NCI-H1092 (cell line): ENCODE measurements at regions not wholly inside any gene's neighbourhood (a gene's known extent, or its start where the extent isn't known, plus 50 kb on each side); places are given as distances from the start of the nearest gene placed in this dataset.
A peak's percentile ranks its signal among the peaks of the same experiment; 100 is the strongest.

Experiments used
- DNase-seq: peaks from one replicate; lab custom pipeline; 2025; lab: John Stamatoyannopoulos, UW

DNA sequence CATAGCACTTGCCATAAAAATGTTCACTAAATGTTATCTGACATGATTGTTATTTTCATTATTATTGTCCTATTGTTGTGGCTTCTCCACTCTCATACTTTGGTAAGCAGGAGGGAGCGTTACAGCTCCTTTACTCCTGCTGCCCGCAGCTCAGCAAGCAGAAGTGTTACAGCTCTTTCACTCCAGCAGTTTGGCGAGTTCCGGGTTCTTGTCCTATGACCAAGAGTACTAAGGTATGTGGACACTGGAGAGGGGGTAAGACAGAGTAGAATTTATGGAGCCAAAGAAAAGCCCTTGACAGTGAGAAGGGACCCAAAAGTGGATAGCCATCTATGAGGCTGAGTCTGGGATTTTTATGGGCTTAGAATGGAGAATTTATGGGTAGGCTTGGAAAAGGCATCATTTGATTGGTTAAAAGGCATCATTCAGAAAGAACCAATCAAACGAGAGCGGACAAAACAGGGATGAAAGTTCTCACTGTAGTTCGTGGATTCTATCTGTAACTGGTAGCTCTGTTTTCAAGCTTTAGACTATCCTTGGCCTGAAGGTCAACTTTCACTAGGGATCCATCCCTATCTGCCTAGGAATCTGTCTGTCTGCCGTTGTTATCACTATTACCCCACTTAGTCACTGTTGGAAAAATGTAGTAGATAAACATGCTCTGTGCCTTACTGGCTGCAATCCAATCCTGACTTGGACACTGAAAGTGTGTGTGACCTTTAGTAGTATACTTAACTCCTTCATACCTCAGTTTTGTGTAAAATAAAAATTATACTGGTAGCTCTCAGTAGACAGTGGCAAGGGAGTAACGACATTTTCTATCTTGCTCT lies 545.6 kb upstream of the LCORL start:
- no peak for DNase-seq

DNA sequence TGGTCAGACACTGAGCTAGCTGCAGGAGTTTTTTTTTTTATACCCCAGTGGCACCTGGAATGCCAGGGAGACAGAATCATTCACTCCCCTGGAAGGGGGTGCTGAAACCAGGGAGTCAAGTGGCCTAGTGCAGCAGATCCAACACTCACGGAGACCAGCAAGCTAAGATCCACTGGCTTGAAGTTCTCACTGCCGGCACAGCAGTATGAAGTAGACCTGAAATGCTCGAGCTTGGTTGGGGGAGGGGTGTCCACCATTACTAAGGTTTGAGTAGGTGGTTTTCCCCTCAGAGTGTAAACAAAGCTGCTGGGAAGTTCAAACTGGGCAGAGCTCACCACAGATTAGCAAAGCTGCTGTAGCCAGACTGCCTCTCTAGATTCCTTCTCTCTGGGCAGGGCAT lies 537.9 kb upstream of the LCORL start:
- no peak for DNase-seq

DNA sequence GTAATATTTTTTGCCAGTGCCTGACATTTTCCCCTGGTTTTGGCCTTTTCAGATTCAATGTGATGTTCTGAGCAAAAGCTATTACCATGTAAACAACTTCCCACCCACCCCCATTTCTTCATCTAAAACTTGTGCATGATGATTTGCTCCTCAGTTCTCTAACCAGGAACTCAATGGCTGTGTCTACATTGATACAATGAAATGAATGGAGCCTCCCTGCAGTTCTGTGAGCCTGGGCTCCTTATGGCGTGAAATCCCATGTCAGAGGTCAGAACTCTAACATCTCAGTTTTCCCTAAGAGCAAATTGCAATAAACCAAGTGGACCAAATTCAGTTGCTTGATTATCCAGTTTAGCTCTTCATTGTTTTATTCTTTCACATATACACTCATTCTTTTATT lies 534.8 kb upstream of the LCORL start:
- DNase-seq: no peak

DNA sequence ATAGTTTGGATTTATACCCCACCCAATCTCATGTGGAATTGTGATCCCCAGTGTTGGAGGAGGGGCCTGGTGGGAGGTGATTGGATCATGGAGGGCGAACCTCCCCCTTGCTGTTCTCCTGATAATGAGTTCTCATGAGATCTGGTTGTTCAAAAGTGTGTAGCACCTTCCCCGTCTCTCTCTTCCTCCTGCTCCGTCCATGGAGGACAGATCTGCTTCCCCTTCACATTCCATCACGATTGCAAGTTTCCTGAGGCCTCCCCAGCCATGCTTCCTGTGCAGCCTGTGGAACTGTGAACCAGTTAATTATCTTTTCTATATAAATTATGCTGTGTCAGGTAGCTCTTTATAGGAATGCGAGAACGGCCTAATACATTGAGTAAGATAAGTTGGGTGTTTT lies 518.8 kb upstream of the LCORL start:
- no peak for DNase-seq

DNA sequence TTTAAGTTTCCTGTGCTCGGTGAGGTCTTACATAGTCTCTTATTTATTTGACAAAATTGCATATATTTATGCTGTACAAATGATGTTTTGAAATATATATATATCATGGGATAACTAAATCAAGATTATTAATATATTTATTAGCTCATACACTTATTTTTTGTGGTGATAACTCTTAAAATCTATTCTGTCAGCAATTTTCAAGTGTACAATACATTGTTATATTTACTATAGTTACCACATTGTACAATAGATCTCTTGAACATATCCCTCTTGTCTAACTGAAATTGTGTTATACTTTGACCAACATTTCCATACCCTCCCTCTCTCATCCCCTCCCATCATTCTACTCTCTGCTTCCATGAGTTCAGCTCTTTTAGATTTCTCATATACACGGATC lies 516.6 kb upstream of the LCORL start:
- DNase-seq: no peak

DNA sequence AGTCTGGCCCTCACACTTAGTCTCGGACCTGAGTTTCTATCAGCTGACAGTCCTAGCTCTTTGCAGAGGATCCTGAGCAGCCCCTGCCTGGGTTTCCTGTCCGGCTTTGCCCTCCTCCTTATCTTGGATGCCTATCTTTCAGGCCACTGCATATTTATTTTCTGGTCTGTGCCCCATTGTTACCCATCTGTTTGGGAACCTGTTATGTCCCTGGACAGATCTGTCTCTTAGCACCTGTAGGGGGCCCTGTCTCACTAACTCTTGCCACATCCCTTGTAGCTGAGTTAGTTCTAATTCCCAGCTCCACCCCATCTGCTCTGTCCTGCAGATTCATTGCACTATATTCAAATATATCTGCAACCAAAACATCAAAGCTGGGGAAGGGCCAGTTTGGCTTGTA lies 514.9 kb upstream of the LCORL start:
- DNase-seq: no peak

DNA sequence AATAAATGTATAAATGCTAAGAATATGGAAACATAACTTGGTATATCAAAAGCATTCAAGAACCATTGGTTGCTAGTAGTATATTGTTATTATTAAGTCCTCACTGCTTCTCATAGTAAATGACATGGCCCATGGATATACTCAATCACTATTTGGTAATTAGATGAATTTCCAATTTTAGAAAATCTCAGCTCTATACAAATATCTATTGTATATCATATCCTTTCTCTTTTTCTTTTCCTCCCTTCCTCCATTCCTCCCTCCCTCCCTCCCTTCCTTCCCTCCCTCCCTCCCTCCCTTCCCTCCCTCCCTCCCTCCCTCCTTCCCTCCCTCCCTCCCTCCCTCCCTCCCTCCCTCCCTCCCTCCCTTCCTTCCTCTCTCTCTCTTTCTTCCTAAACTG lies 514.4 kb upstream of the LCORL start:
- no peak for DNase-seq

DNA sequence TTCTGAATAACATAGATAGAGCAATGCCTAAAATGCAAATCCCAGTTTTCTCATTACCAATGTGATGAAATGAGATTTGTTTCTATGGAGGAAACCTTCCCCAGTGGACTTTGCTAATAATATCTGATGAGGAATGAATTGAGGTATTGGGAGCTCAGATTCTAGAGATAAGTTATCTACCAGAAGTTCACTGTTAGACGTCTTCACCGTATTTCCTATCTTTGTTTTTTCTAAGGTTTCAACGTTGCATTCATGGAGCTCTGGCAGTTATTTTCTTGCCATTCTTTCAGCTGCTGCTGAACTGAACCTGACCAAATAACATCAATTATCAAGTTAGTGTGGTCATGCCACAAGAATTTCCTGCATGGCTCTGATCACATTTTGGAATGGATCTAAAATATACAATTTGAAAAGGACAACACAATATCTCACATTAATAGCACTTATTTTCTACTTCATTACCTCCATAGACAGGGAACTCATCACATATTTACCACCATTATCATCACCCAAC lies 511.8 kb upstream of the LCORL start:
- DNase-seq: no peak

DNA sequence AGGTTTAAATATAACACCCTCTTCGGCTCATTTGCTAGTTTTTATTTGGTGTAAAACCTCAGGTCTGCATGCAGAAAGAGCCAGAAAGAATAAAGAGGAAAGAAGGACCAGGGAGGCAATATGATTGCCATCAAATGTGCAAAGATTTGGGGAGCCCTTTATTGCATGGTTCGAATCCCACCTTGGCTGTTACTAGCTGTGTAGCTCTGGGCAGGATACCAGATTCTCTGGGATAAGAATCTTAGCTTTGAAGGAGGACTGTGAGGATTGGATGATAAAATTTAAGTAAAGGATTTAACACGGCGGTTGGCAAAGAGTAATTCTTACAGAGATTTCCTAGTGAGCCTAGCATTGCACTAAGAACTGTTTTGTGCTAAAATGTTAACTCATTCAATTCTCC lies 510.2 kb upstream of the LCORL start:
- no peak for DNase-seq

DNA sequence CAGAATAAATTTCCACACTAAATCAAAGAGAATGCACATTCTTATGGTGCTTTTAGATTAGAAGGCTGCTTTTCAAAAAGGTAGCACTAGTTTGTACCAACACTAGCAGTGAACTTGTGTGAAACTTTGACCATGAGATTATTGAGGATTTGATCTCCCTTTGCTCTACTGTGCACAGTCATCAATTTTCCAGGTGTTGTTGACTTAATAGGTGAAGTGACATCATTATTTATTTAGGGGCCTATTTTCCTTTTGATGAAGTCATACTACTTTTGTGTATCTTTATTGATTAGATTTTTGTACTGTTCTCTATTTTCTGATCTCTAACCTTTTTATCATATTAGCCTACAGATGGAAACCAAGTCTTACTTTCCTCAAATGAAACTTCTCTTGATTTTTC lies 507.9 kb upstream of the LCORL start:
- DNase-seq: no peak

DNA sequence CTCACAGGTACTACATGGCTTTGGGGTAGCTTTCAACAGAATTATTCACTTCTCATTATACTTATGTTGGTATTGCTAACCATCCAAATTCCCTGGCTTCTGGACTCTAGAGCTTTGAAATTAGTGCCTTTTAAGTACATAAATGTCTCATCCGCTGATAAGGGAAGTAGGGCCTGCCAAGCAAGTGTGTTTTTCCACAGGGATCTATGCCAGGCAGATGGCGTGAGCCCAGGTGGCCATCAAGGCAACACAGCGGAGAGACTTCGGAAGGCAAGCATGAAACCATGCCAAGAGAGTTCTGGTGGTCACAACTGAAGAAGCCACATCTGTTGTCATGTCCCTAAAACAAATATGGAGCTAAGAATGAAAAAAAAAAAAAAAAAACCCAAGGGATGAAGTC lies 503.1 kb upstream of the LCORL start:
- DNase-seq: peak; percentile 55

DNA sequence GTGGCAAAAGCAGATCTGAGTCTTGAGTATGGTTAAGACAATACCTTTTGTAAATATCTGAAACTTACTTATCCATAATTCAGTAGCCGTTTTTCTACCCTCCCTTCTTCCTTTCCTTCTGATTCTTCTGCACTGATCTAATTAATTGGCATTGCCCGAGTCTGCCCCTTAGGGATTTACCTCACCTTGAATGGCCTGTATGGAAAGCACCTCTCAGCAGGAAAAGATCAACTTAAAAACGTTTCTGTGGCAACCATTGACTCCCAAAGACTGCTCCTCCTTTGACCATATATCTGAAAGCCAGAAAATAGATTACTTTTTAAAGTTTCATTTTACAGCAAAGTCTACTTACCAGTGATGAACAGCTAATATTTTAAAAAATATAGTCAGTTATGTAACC lies 496.5 kb upstream of the LCORL start:
- DNase-seq: peak; percentile 2

DNA sequence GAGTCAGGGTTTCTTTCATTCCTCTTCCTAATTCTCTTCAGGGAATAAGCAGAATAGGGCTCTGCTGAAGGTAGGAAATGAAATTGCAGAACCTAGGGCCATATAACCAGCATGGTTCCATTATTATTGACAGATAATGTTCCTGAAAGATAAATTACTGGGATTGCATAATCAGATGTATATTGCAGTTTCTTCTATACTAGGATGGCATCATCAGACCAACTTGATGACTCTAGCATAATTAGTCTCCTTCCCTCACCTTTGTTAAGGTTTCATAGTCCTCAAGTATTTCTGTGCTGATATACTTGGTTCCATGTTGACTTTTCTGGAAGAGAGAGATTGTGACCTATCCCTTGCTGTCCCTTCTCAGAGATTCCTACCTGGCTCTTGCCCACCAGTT lies 492.3 kb upstream of the LCORL start:
- DNase-seq: no peak

DNA sequence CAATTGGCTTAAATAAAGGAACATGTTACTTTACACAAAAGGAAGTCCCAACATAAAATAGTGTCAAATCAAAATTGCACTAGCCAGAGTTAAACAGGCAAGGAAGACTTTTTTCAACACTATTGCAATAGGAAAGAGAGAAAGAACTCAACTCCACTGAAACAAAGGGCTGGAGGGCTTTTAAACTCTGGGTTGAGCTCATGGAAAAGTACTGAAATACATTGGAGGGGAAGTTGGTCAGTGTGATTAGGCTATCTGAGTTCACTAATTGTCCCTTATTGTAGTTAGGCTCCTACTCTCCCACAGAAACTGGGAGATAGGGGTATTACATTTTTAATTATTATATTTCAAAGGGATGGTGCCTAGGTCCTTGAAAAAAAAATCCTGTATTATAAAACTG lies 491.2 kb upstream of the LCORL start:
- DNase-seq: no peak

DNA sequence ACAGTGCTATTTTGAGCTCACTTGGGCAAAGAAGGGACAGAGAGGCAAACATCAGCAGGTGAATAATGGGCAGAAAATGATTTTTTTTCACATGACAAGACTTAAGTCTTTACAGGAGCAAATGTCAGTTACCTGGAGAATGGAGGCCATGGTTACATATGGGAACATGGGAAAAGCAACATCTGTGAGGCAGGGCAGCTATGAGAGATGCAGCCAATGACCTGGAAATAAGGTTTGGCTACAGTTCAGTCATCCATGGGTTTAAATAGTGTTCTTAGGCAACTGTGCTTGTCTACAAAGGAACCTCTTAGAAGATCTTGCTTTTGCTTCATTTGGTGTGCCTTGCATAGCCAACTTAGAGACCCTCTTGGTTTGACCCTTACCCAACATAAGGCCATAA lies 490.2 kb upstream of the LCORL start:
- no peak for DNase-seq

DNA sequence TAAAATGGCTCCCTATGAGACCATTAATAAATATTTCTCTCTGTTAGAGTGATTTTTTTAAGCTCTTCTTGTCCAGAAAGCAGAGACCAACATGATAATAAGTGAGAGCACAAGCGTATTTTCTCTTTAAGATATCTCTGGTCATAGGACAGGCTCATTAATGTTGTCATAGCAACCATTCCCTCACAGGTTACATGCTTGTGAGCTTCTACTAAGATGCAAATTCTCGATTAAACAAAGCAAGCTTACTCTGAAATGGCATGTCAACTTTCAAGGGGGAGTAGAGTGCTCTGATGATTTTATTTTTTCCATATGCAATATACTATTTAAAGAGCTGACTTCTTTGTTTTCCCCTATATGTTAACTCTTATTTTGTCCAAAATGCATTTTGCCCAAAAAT lies 487.2 kb upstream of the LCORL start:
- DNase-seq: no peak

DNA sequence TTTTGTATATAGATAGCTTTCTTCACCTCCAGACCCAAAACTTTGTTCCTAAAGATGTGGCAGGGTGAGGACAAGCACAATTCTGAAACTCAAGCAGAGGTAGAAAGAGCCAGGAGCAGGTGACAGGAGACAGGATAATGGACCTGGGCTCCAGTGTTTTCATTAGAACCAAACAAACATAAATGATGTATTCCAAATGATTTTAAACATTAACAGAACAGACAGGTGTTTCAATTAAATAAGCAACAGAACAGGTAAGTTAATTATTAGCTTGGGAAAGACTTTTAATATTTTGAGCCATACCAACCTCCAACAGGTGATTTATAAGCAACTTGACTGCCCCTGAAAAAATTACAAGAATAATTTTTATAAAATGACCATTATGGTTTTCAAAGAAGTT lies 459.4 kb upstream of the LCORL start:
- no peak for DNase-seq

DNA sequence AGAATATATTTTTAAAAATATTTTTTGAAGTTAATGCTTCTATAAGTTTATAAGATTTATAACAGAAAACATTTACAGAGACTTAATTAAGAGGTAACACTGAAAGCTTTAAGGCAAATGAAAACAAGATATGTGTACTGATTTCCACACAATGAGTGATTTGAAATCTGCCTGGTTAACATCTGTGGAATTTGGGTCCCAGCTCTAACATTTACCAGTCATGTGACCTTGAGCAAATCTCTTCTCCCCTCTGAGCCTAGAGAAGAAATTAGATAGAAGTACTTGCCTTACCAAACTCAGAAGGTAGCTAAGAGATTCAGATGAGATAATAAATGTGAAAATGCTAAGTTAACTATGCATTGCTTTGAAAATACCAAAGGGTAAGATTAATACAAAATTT lies 458.8 kb upstream of the LCORL start:
- no peak for DNase-seq

DNA sequence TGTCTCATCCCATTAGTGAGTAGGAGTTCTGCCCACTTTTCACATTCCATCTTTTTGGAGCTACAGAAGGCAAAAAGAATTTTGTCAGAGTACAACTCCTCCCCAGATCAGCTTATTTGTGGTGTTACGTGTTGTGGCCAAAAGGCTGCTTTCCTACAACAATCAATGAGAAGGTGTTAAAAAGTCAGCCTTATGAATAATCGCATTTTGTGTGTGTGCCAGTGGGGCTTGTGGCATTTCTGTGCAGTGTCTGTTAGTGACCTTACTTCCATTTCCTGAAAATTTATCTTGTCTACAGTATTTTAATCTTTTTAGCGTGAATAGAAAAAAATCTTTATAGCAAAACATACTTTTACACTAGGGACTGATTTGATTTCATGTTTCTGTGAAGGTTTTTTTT lies 458.3 kb upstream of the LCORL start:
- no peak for DNase-seq

DNA sequence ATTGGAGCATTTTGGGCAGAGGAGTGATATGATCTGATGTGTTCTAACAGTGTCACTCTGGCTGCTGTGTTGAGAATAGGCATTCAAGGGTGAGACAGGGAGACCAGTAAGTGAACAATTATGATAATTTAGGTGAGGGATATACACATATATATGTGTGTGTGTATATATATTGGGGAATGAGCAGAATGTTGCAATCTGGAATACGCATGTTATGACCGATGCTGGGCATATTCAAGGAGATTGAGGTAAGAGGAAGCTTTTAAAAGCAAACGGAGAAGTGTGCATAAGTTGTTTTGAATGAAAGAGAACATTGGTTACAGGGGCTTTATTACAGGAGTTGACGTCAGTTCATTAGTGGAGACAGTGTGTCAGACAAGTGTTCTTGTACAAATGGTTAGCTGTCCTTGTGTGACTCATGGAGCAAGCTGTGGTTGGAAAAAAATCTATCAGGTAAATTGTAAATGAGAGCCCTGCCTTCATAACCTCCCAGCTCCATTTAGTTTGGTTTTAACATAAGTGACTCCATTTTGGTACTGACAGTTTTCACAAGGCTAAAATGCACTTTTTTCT lies 442.5 kb upstream of the LCORL start:
- DNase-seq: no peak

DNA sequence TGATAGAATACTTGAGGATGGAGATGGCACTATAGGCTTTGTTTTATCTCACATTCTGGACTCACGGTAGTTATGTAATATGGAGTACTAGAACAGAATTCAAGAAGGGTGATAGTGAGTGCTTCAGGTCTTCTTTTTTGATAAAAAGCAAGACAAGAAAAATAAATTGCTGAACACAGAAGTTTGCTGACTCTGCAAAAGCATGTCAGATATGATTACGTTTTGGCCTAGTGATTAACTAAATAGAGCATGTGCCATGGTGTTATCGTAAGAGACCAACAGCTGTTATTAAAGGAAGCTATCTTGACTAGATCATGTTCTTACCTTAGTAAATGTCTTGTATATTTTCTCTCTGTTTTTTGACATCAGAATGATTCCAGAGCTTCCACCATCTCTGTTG lies 436.9 kb upstream of the LCORL start:
- DNase-seq: no peak

DNA sequence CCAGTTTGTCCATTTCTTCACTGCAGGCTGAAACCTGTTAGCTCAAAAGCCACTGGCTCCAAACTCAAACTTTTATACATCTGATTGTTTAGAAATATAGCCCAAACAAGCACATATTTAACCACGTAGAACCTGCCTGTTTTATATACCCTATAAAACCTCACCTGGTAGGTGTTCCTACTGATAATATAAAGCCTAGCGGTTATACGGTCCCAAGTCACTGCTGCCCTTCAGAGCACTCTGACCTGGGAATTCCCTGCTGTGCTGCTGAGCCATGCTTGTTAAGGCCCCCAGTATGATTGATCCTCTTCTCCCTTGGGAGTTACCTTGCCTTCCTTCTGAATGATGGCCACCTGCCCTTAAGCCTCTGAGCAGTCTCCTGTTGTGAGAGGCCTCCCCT lies 432.8 kb upstream of the LCORL start:
- no peak for DNase-seq

DNA sequence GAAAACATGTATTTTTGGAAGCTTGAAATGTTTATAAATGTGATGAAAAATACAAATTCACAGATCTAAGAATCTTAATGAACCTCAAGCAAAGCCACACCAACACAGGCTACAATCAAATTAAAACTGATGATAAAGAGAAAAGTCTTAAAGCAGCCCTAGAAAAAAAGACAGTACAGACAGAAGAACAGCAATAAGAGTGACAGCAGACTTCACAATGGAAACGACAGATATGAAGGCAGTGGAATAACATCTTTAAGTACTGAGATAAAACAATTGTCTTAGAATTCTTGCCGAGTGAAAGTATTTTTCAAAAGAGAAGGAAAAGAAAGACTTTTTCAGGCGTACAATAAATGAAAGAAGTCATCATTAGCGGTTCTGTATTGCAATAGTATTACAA lies 423.6 kb upstream of the LCORL start:
- DNase-seq: no peak

DNA sequence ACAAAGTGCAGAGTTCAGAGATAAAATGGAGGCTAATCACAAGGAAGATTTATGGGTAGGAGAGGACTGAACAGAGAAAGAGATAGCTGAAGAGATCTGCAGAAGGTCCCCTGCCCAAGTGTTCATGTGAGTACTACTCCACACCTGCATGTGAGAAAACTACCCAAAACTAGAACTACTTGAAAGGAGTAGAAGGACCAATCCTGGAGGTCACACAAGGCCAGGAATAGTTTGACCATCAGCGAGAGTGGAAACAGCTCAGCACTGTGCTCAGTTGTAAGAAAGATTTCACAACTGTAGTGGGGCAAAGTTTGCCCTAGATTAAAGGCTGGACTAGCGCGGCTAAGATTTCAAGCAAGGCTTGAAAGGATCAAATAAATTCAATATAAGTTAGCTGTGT lies 422.7 kb upstream of the LCORL start:
- no peak for DNase-seq
